ENCODE measurements at regions not wholly inside any gene's neighbourhood (a gene's known extent, or its start where the extent isn't known, plus 50 kb on each side); places are given as distances from the start of the nearest gene placed in this dataset.
"Not testable (repeated sequence)": the region's sequence is repeated elsewhere in the genome, so short reads cannot be mapped to it uniquely, and the experiment has no call there.

GRCh38 chr4:158376106-158376840, 145.4 kb upstream of the RXFP1 start:
- no peaks in the 10 kb centered on the region for H3K4me1 Mint-ChIP-seq

GRCh38 chr4:158384414-158384813, 137.3 kb upstream of the RXFP1 start:
- TF ChIP-seq CTCF (IDR thresholded peaks at IDR 0.05; ENCODE audit: unreplicated experiment in 3 of 3): no peak
- H3K27me3 Mint-ChIP-seq (ENCODE audit: low read depth): no peaks in the 10 kb centered on the region
- H3K27ac Mint-ChIP-seq: no peak overlapping the region
- H3K4me1 Mint-ChIP-seq: no peaks in the 10 kb centered on the region
- no peaks in the 10 kb centered on the region for H3K9me3 Mint-ChIP-seq
- H3K36me3 Mint-ChIP-seq (ENCODE audit: low read depth): no peaks in the 10 kb centered on the region
- no peak overlapping the region for H3K4me3 Mint-ChIP-seq

More at GRCh38 chr4:158376106-158376840, 145.4 kb upstream of the RXFP1 start:
- no peak for TF ChIP-seq CTCF (IDR thresholded peaks at IDR 0.05; ENCODE audit: unreplicated experiment in 3 of 3)
- H3K9me3 Mint-ChIP-seq: no peaks in the 10 kb centered on the region
- H3K27ac Mint-ChIP-seq: no peak overlapping the region
- H3K36me3 Mint-ChIP-seq (ENCODE audit: low read depth): no peaks in the 10 kb centered on the region
- H3K4me3 Mint-ChIP-seq: no peak overlapping the region
- no peaks in the 10 kb centered on the region for H3K27me3 Mint-ChIP-seq (ENCODE audit: low read depth)

- Mint-ChIP-seq H3K4me3 (no peak overlapping the region), H3K27ac (no peak overlapping the region), H3K27me3 (ENCODE audit: low read depth) (no peaks in the 10 kb centered on the region), H3K36me3 (ENCODE audit: low read depth) (no peaks in the 10 kb centered on the region), H3K9me3 (no peaks in the 10 kb centered on the region), H3K4me1 (no peaks in the 10 kb centered on the region)
- no peak for TF ChIP-seq CTCF (IDR thresholded peaks at IDR 0.05; ENCODE audit: unreplicated experiment in 3 of 3)
These were observed 126.3 kb upstream of the RXFP1 start for GRCh38 chr4:158395343-158395742.

GRCh38 chr4:158395889-158396288, 125.8 kb upstream of the RXFP1 start:
- Mint-ChIP-seq H3K27me3 (ENCODE audit: low read depth) (no peaks in the 10 kb centered on the region), H3K4me3 (no peak overlapping the region), H3K27ac (no peak overlapping the region), H3K9me3 (no peaks in the 10 kb centered on the region), H3K4me1 (no peaks in the 10 kb centered on the region), H3K36me3 (ENCODE audit: low read depth) (no peaks in the 10 kb centered on the region)
- TF ChIP-seq CTCF (IDR thresholded peaks at IDR 0.05; ENCODE audit: unreplicated experiment in 3 of 3): no peak

GRCh38 chr4:158397781-158398180, 123.9 kb upstream of the RXFP1 start:
- TF ChIP-seq CTCF (IDR thresholded peaks at IDR 0.05; ENCODE audit: unreplicated experiment in 3 of 3): no peak
- no peaks in the 10 kb centered on the region for H3K36me3 Mint-ChIP-seq (ENCODE audit: low read depth)
- no peak overlapping the region for H3K4me3 Mint-ChIP-seq
- peaks cover 5% of the 10 kb centered on the region for H3K4me1 Mint-ChIP-seq
- H3K9me3 Mint-ChIP-seq: no peaks in the 10 kb centered on the region
- no peak overlapping the region for H3K27ac Mint-ChIP-seq
- H3K27me3 Mint-ChIP-seq (ENCODE audit: low read depth): no peaks in the 10 kb centered on the region

GRCh38 chr4:158407961-158408360, 113.7 kb upstream of the RXFP1 start:
- not testable (repeated sequence) for H3K27me3 Mint-ChIP-seq (ENCODE audit: low read depth)

More at GRCh38 chr4:158407961-158408360, 113.7 kb upstream of the RXFP1 start:
- not testable (repeated sequence) for H3K9me3 Mint-ChIP-seq; H3K4me3 Mint-ChIP-seq; H3K36me3 Mint-ChIP-seq (ENCODE audit: low read depth); H3K27ac Mint-ChIP-seq; H3K4me1 Mint-ChIP-seq

Measured in nephron (organoid).